ENCODE measurements at regions not wholly inside any gene's neighbourhood (a gene's known extent, or its start where the extent isn't known, plus 50 kb on each side); places are given as distances from the start of the nearest gene placed in this dataset.

GRCh38 chr6:14211562-14211942 is 94.0 kb downstream of the CD83 start:
- TF ChIP-seq CTCF (IDR thresholded peaks at IDR 0.05; ENCODE audit: insufficient read depth, low read length, poor library complexity, severe bottlenecking), result no peak
- peak overlapping the region; percentile 52 for H3K4me3 ChIP-seq (ENCODE audit: low read depth, low read length)
- H3K36me3 ChIP-seq (ENCODE audit: control insufficient read depth, insufficient read depth, low read length), result no peaks in the 10 kb centered on the region
- no peaks in the 10 kb centered on the region for H3K27me3 ChIP-seq (ENCODE audit: control insufficient read depth, insufficient read depth, low read length)
- no peak for DNase-seq (ENCODE audit: low read depth)

DNA sequence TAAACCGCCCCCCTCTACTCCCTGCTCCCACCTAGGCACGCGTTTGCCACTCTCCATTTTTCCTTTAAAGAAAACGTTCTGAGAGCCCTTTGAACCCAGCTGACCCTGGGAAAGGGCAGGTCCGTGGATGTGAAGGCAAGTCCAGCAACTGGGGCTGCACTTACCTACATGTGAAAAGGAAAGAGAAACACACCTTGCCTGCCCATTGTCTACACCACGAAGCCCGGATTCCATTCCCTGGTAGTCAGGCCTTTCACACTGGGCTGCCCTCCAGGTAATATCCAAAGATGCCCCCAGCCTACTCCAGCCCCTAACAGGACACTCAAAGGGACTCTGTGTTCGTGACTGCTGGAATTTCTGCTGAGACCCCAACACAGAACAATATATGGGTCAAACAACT is 94.4 kb downstream of the CD83 start:
- no peaks in the 10 kb centered on the region for H3K36me3 ChIP-seq (ENCODE audit: control insufficient read depth, insufficient read depth, low read length)
- no peaks in the 10 kb centered on the region for H3K27me3 ChIP-seq (ENCODE audit: control insufficient read depth, insufficient read depth, low read length)
- no peak for DNase-seq (ENCODE audit: low read depth)
- no peak for TF ChIP-seq CTCF (IDR thresholded peaks at IDR 0.05; ENCODE audit: insufficient read depth, low read length, poor library complexity, severe bottlenecking)
- H3K4me3 ChIP-seq (ENCODE audit: low read depth, low read length), result no peak overlapping the region

DNA sequence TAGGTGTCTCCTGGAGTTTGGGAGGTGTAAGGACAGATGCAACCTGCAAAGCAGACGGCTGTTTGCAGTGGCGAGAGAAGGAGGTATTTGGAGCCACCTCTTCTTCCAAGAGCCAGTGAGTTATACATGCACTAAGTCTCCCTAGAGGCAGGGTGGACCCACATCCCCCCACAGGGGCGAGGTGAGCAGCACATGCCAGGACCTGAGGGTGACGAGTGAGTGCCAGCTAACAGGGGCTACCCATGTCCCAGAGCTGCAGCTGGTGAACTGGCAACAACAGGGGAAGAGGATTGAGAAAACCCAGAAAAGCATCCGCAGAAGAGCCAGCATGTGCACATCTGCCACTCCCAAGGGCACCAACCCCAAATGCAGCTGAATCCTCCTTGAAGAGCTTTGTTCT is 95.1 kb downstream of the CD83 start:
- no peak for DNase-seq (ENCODE audit: low read depth)
- Histone ChIP-seq H3K27me3 (ENCODE audit: control insufficient read depth, insufficient read depth, low read length) (no peaks in the 10 kb centered on the region), H3K4me3 (ENCODE audit: low read depth, low read length) (no peak overlapping the region), H3K36me3 (ENCODE audit: control insufficient read depth, insufficient read depth, low read length) (no peaks in the 10 kb centered on the region)
- no peak for TF ChIP-seq CTCF (IDR thresholded peaks at IDR 0.05; ENCODE audit: insufficient read depth, low read length, poor library complexity, severe bottlenecking)

GRCh38 chr6:14216946-14217684 is 99.5 kb downstream of the CD83 start:
- Histone ChIP-seq H3K36me3 (ENCODE audit: control insufficient read depth, insufficient read depth, low read length) (no peaks in the 10 kb centered on the region), H3K4me3 (ENCODE audit: low read depth, low read length) (no peak overlapping the region), H3K27me3 (ENCODE audit: control insufficient read depth, insufficient read depth, low read length) (no peaks in the 10 kb centered on the region)
- DNase-seq (ENCODE audit: low read depth), result no peak
- TF ChIP-seq CTCF (IDR thresholded peaks at IDR 0.05; ENCODE audit: insufficient read depth, low read length, poor library complexity, severe bottlenecking), result no peak

GRCh38 chr6:14217728-14218518 is 100.4 kb downstream of the CD83 start:
- DNase-seq (ENCODE audit: low read depth), result no peak

More at GRCh38 chr6:14217728-14218518, 100.4 kb downstream of the CD83 start:
- H3K4me3 ChIP-seq (ENCODE audit: low read depth, low read length), result no peak overlapping the region
- no peaks in the 10 kb centered on the region for H3K36me3 ChIP-seq (ENCODE audit: control insufficient read depth, insufficient read depth, low read length)
- TF ChIP-seq CTCF (IDR thresholded peaks at IDR 0.05; ENCODE audit: insufficient read depth, low read length, poor library complexity, severe bottlenecking), result no peak
- H3K27me3 ChIP-seq (ENCODE audit: control insufficient read depth, insufficient read depth, low read length), result no peaks in the 10 kb centered on the region
